ENCODE measurements at regions not wholly inside any gene's neighbourhood (a gene's known extent, or its start where the extent isn't known, plus 50 kb on each side); places are given as distances from the start of the nearest gene placed in this dataset.

DNA sequence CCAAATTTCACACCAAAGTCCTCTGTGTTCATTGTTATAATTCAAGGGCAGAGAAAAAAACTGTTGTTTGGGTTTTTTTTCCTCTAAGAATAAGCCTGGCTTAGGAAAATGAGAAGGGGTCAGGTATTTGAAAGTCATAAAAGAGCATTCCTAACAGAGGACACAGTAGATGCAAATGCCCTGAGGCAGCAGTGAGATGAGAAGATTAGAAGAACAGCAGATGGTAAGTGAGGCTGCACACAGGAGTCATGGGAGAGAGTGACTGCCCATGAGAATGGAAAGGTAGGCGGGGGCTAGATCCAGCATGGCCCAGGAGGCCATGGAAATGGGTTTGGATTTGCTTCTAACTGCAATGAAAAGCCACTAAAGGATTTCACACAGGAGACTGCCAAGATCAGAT lies 107.5 kb upstream of the RBPJ start:
- TF ChIP-seq, protein P1, sequence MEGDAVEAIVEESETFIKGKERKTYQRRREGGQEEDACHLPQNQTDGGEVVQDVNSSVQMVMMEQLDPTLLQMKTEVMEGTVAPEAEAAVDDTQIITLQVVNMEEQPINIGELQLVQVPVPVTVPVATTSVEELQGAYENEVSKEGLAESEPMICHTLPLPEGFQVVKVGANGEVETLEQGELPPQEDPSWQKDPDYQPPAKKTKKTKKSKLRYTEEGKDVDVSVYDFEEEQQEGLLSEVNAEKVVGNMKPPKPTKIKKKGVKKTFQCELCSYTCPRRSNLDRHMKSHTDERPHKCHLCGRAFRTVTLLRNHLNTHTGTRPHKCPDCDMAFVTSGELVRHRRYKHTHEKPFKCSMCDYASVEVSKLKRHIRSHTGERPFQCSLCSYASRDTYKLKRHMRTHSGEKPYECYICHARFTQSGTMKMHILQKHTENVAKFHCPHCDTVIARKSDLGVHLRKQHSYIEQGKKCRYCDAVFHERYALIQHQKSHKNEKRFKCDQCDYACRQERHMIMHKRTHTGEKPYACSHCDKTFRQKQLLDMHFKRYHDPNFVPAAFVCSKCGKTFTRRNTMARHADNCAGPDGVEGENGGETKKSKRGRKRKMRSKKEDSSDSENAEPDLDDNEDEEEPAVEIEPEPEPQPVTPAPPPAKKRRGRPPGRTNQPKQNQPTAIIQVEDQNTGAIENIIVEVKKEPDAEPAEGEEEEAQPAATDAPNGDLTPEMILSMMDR (IDR thresholded peaks at IDR 0.05) = no peak
- TF ChIP-seq POLR2A (IDR thresholded peaks at IDR 0.05) = no peak
